Smooth muscle cell (in vitro differentiated cells): ENCODE measurements at regions not wholly inside any gene's neighbourhood (a gene's known extent, or its start where the extent isn't known, plus 50 kb on each side); places are given as distances from the start of the nearest gene placed in this dataset.

ENCODE experiments used
- DNase-seq: peaks from one replicate; lab custom pipeline; 2025; ENCODE audit not compliant: unreplicated experiment; lab: John Stamatoyannopoulos, UW
- H2AFZ ChIP-seq: fragments of 200-600 bp; sonication (generic); 2 replicates; pipeline ENCODE4 v1.6.0; 2016; ENCODE audit warnings: antibody characterized with exemption, low read depth, mild to moderate bottlenecking
- H3F3A ChIP-seq: fragments of 200-600 bp; sonication (generic); 2 replicates; pipeline ENCODE4 v1.6.0; 2017; ENCODE audit warnings: antibody characterized with exemption, low read depth
- H3K27ac ChIP-seq: fragments of 200-600 bp; sonication (generic); 2 replicates; pipeline ENCODE4 v1.5.1; 2016; ENCODE audit warnings: low read depth, mild to moderate bottlenecking
- H3K27me3 ChIP-seq: fragments of 200-600 bp; sonication (generic); 2 replicates; pipeline ENCODE4 v1.6.1; 2016; ENCODE audit warnings: low read depth, mild to moderate bottlenecking
- H3K36me3 ChIP-seq: fragments of 200-600 bp; sonication (generic); 2 replicates; pipeline ENCODE4 v1.5.1; 2016; ENCODE audit warnings: low read depth
- H3K4me1 ChIP-seq: fragments of 200-600 bp; sonication (generic); 2 replicates; pipeline ENCODE4 v1.5.1; 2016; ENCODE audit warnings: low read depth
- H3K4me2 ChIP-seq: fragments of 200-600 bp; sonication (generic); 2 replicates; pipeline ENCODE4 v1.6.0; 2016; ENCODE audit warnings: mild to moderate bottlenecking
- H3K4me3 ChIP-seq: fragments of 200-600 bp; sonication (generic); 2 replicates; pipeline ENCODE4 v1.5.1; 2016; ENCODE audit warnings: mild to moderate bottlenecking
- H3K79me2 ChIP-seq: fragments of 200-600 bp; sonication (generic); 2 replicates; pipeline ENCODE4 v1.6.0; 2016; ENCODE audit warnings: low read depth, mild to moderate bottlenecking
- H3K9ac ChIP-seq: fragments of 200-600 bp; sonication (generic); 2 replicates; pipeline ENCODE4 v1.6.0; 2016; ENCODE audit warnings: low read depth
- H3K9me3 ChIP-seq: fragments of 200-600 bp; sonication (generic); replicated peaks from 2 replicates; pipeline ENCODE4 v1.5.1; 2016; ENCODE audit warnings: low read depth
- H4K20me1 ChIP-seq: fragments of 200-600 bp; sonication (generic); 2 replicates; pipeline ENCODE4 v1.6.0; 2016; ENCODE audit warnings: low read depth
- CTCF ChIP-seq: fragments of 200-600 bp; sonication (generic); IDR thresholded peaks from 2 replicates; pipeline ENCODE4 v1.5.1; 2017; ENCODE audit warnings: borderline replicate concordance, mild to moderate bottlenecking, antibody characterized with exemption; ENCODE audit not compliant: insufficient read depth, poor library complexity, severe bottlenecking
- WGBS: methylation state at CpG from one replicate; pipeline ENCODE4 v1.1.7; 2016; ENCODE audit warnings: low lambda C conversion rate; 5-methylcytosine and 5-hydroxymethylcytosine counted together

- 96% methylated on average over 2 of the region's 2 CpGs for WGBS
- Histone ChIP-seq H3K4me3 (no peak overlapping the region), H2AFZ (no peak overlapping the region), H3F3A (no peaks in the 10 kb centered on the region), H3K9me3 (no peaks in the 10 kb centered on the region), H3K79me2 (no peaks in the 10 kb centered on the region), H3K4me2 (no peak overlapping the region), H3K27me3 (peaks cover 24% of the 10 kb centered on the region), H4K20me1 (no peaks in the 10 kb centered on the region), H3K4me1 (no peaks in the 10 kb centered on the region), H3K36me3 (no peaks in the 10 kb centered on the region), H3K9ac (no peak overlapping the region), H3K27ac (no peak overlapping the region)
- no peak for TF ChIP-seq CTCF
- no peak for DNase-seq
Measured at GRCh38 chr2:11955314-11955713, 208.9 kb downstream of the LPIN1 start.

- Histone ChIP-seq H3K79me2 (no peaks in the 10 kb centered on the region), H3K9me3 (no peaks in the 10 kb centered on the region), H3K4me3 (no peak overlapping the region), H3K27me3 (peaks cover 24% of the 10 kb centered on the region), H3K4me2 (no peak overlapping the region), H3F3A (no peaks in the 10 kb centered on the region), H2AFZ (no peak overlapping the region), H4K20me1 (no peaks in the 10 kb centered on the region), H3K36me3 (no peaks in the 10 kb centered on the region), H3K4me1 (no peaks in the 10 kb centered on the region), H3K9ac (no peak overlapping the region), H3K27ac (no peak overlapping the region)
- 87% methylated on average over 9 of the region's 9 CpGs for WGBS
- DNase-seq: no peak
- no peak for TF ChIP-seq CTCF
Measured at GRCh38 chr2:11955884-11956291, 209.5 kb downstream of the LPIN1 start.

GRCh38 chr2:11962707-11963328, 216.4 kb downstream of the LPIN1 start:
- H3K79me2 ChIP-seq: no peaks in the 10 kb centered on the region
- no peaks in the 10 kb centered on the region for H3K9me3 ChIP-seq
- H3K4me1 ChIP-seq: no peaks in the 10 kb centered on the region
- H3K27ac ChIP-seq: no peak overlapping the region
- TF ChIP-seq CTCF: no peak
- no peaks in the 10 kb centered on the region for H3K36me3 ChIP-seq
- H3K9ac ChIP-seq: no peak overlapping the region
- H3F3A ChIP-seq: no peaks in the 10 kb centered on the region
- H2AFZ ChIP-seq: no peak overlapping the region
- no peak overlapping the region for H3K4me2 ChIP-seq
- DNase-seq: no peak
- no peaks in the 10 kb centered on the region for H4K20me1 ChIP-seq
- no peak overlapping the region for H3K4me3 ChIP-seq
- H3K27me3 ChIP-seq: no peaks in the 10 kb centered on the region
- WGBS: 66% methylated on average over 10 of the region's 10 CpGs

- Histone ChIP-seq H3K36me3 (no peaks in the 10 kb centered on the region), H3K27me3 (no peaks in the 10 kb centered on the region), H3K4me3 (no peak overlapping the region), H3K27ac (no peak overlapping the region), H4K20me1 (no peaks in the 10 kb centered on the region), H3K4me1 (no peaks in the 10 kb centered on the region), H2AFZ (no peak overlapping the region), H3K4me2 (no peak overlapping the region), H3K9ac (no peak overlapping the region), H3K9me3 (no peaks in the 10 kb centered on the region), H3K79me2 (no peaks in the 10 kb centered on the region), H3F3A (no peaks in the 10 kb centered on the region)
- no peak for DNase-seq
- TF ChIP-seq CTCF: no peak
- WGBS: 73% methylated on average over 1 of the region's 1 CpG
Measured at GRCh38 chr2:11963966-11964365, 217.5 kb downstream of the LPIN1 start.
